C4-2B (cell line): ENCODE measurements at regions not wholly inside any gene's neighbourhood (a gene's known extent, or its start where the extent isn't known, plus 50 kb on each side); places are given as distances from the start of the nearest gene placed in this dataset.

Experiments
- CTCF ChIP-seq: fragments of 450-650 bp; conservative IDR thresholded peaks from 2 replicates; pipeline ENCODE4 v1.5.1; 2017; ENCODE audit warnings: mild to moderate bottlenecking
- ZFX ChIP-seq: fragments of 450-650 bp; IDR thresholded peaks from 2 replicates; pipeline ENCODE4 v1.6.1; 2017

DNA sequence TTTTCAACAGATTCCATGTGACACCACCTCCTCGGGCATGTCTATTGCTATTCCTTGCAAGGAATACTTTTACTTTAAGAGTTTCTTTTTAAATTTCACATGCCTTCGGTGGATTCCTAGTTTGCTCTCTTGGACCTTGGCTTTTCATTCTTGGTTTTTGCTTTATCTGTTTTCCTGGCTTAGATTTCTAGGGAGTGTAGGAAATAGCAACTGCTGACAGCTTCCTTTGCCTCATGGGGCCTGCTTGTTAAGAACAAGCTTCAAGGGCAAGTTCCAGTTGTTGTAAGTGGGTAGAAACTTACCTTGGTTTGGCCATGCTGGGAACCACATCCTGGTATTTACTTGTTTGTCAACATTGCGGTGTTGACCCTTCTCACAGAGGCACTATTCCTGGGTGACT lies 348.5 kb downstream of the DMAC1 start:
- no peak for TF ChIP-seq CTCF
- no peak for TF ChIP-seq ZFX
